ENCODE measurements at regions not wholly inside any gene's neighbourhood (a gene's known extent, or its start where the extent isn't known, plus 50 kb on each side); places are given as distances from the start of the nearest gene placed in this dataset.

DNA sequence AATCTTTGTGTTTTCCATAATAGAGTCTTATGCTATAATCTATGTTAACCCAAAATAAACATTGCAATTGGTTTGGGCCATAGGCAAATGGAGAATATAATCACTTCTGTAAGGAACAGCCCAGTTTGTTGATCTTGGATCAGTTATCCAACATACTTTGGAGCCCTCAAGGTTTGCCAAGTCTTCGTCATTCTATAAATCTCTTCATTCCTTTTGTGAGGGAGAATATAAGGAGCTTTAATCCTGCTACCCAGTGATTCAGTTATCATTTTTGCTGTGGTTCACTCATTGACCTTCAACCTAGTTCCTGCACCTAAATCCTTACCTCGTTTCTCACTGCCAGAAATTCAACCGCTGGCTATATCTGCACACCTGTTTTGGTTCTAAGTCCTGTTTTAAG lies 500.3 kb upstream of the PTCHD4 start (continued):
- TF ChIP-seq, protein P1, sequence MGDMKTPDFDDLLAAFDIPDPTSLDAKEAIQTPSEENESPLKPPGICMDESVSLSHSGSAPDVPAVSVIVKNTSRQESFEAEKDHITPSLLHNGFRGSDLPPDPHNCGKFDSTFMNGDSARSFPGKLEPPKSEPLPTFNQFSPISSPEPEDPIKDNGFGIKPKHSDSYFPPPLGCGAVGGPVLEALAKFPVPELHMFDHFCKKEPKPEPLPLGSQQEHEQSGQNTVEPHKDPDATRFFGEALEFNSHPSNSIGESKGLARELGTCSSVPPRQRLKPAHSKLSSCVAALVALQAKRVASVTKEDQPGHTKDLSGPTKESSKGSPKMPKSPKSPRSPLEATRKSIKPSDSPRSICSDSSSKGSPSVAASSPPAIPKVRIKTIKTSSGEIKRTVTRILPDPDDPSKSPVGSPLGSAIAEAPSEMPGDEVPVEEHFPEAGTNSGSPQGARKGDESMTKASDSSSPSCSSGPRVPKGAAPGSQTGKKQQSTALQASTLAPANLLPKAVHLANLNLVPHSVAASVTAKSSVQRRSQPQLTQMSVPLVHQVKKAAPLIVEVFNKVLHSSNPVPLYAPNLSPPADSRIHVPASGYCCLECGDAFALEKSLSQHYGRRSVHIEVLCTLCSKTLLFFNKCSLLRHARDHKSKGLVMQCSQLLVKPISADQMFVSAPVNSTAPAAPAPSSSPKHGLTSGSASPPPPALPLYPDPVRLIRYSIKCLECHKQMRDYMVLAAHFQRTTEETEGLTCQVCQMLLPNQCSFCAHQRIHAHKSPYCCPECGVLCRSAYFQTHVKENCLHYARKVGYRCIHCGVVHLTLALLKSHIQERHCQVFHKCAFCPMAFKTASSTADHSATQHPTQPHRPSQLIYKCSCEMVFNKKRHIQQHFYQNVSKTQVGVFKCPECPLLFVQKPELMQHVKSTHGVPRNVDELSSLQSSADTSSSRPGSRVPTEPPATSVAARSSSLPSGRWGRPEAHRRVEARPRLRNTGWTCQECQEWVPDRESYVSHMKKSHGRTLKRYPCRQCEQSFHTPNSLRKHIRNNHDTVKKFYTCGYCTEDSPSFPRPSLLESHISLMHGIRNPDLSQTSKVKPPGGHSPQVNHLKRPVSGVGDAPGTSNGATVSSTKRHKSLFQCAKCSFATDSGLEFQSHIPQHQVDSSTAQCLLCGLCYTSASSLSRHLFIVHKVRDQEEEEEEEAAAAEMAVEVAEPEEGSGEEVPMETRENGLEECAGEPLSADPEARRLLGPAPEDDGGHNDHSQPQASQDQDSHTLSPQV (IDR thresholded peaks at IDR 0.05): no peak
- no peak for TF ChIP-seq MEF2A (IDR thresholded peaks at IDR 0.05; ENCODE audit: insufficient read depth, low read depth, low read length)
- no peak for TF ChIP-seq ZNF622 (IDR thresholded peaks at IDR 0.05)
- TF ChIP-seq RUNX3 (IDR thresholded peaks at IDR 0.05; ENCODE audit: low read length): no peak
- TF ChIP-seq CEBPB (IDR thresholded peaks at IDR 0.05; ENCODE audit: borderline replicate concordance in 1 of 2, low read depth in 2 of 2, low read length in 2 of 2): no peak
- TF ChIP-seq, protein P2, sequence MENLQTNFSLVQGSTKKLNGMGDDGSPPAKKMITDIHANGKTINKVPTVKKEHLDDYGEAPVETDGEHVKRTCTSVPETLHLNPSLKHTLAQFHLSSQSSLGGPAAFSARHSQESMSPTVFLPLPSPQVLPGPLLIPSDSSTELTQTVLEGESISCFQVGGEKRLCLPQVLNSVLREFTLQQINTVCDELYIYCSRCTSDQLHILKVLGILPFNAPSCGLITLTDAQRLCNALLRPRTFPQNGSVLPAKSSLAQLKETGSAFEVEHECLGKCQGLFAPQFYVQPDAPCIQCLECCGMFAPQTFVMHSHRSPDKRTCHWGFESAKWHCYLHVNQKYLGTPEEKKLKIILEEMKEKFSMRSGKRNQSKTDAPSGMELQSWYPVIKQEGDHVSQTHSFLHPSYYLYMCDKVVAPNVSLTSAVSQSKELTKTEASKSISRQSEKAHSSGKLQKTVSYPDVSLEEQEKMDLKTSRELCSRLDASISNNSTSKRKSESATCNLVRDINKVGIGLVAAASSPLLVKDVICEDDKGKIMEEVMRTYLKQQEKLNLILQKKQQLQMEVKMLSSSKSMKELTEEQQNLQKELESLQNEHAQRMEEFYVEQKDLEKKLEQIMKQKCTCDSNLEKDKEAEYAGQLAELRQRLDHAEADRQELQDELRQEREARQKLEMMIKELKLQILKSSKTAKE (IDR thresholded peaks at IDR 0.05; ENCODE audit: low read depth, poor library complexity, severe bottlenecking): no peak

DNA sequence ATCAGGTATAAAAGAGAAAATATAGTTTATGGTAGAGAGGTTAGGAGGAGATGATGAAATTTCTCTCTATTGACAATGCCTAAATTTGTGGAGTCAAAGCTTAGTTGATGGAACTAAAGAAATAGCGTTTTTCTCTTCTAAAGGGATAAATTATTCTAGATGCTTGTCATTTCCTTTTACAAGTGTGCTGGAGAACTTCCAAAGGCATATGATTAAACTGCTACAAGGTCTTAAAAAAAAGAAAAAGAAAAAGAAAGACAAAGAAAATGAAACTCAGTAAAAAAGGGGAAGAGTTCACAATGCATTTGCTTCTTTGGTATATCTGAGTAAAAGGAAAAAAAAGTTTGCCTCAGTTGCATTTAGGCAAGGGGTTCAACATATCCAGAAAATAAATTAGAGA lies 499.8 kb upstream of the PTCHD4 start:
- Histone ChIP-seq H4K20me1 (ENCODE audit: control insufficient read depth, insufficient read depth) (no peaks in the 10 kb centered on the region), H2AFZ (ENCODE audit: control insufficient read depth, low read depth, low read length) (no peak overlapping the region), H3K79me2 (ENCODE audit: control insufficient read depth, insufficient read depth, low read length) (no peaks in the 10 kb centered on the region), H3K27me3 (replicated peaks in 1 of 2; ENCODE audit: control insufficient read depth in 2 of 2, insufficient read depth in 2 of 2, low read length in 1 of 2) (no peaks in the 10 kb centered on the region), H3K36me3 (ENCODE audit: control insufficient read depth in 2 of 2, insufficient read depth in 2 of 2, low read length in 1 of 2) (no peaks in the 10 kb centered on the region), H3K4me2 (ENCODE audit: control insufficient read depth, insufficient read depth) (no peak overlapping the region), H3K9me3 (replicated peaks; ENCODE audit: control insufficient read depth, insufficient read depth, low read length) (no peaks in the 10 kb centered on the region), H3K9ac (ENCODE audit: control insufficient read depth, insufficient read depth, low read length) (no peak overlapping the region), H3K4me1 (ENCODE audit: control insufficient read depth, insufficient read depth, low read length) (no peaks in the 10 kb centered on the region), H3K27ac (ENCODE audit: control insufficient read depth, insufficient read depth) (no peak overlapping the region), H3K4me3 (no peak overlapping the region)
- ChIA-PET SMC1A (ENCODE audit: uncharacterized antibody, unreplicated experiment) (no interaction called here), CTCF (no interaction called here), RAD21 (ENCODE audit: unreplicated experiment) (no interaction called here), POLR2A (no interaction called here)
- no TSS peak for BruUV-seq (replicated peaks)
- no peak for DNase-seq (ENCODE audit: low read depth, low spot score)
- 0% methylated on average over 1 of the region's 1 CpG for WGBS (ENCODE audit: insufficient coverage, insufficient replicate concordance, low lambda C conversion rate, missing lambda C conversion rate)
- no peak for ATAC-seq
- TF ChIP-seq, protein P2 (IDR thresholded peaks at IDR 0.05; ENCODE audit: low read depth, poor library complexity, severe bottlenecking): no peak
- TF ChIP-seq EZH2 (IDR thresholded peaks at IDR 0.05; ENCODE audit: borderline replicate concordance, control insufficient read depth, low read depth, low read length): no peak
- no peak for TF ChIP-seq MTA3 (IDR thresholded peaks at IDR 0.05; ENCODE audit: borderline replicate concordance, low read length)
- intact Hi-C loops (cut with micrococcal nuclease; ENCODE audit: unreplicated experiment) (no loop called here), in situ Hi-C loops (cut with MboI) (no loop called here)
- FAIRE-seq: no peak

Measured in GM12878 (cell line).